Adrenal gland (tissue), 5 donors: ENCODE measurements at regions not wholly inside any gene's neighbourhood (a gene's known extent, or its start where the extent isn't known, plus 50 kb on each side); places are given as distances from the start of the nearest gene placed in this dataset.

Source experiments
- CTCF ChIP-seq, 6 experiments: fragments of 450-650 bp in 4 of 6; fragments of 200-600 bp in 2 of 6; sonication (generic) in 1 of 6; IDR thresholded peaks; 1 replicate in 5 of 6; 2 replicates in 1 of 6; pipeline versions ENCODE4 v1.5.1 to v1.8.0; 2016 to 2021; ENCODE audit warnings: antibody characterized with exemption in 6 of 6, mild to moderate bottlenecking in 2 of 6, moderate library complexity in 1 of 6
- POLR2A ChIP-seq, 2 donors: fragments of 450-650 bp; IDR thresholded peaks; one replicate each; pipeline ENCODE4 v1.6.1; 2017; ENCODE audit warnings: antibody characterized with exemption in 2 of 2, mild to moderate bottlenecking in 2 of 2, moderate library complexity in 1 of 2
- donor health status: DM: no; HTN: no; CAD: no.

- no peak for TF ChIP-seq CTCF (IDR thresholded peaks at IDR 0.05)
- no peak for TF ChIP-seq POLR2A (IDR thresholded peaks at IDR 0.05)
Observed at GRCh38 chr13:32951580-32951979, 64.6 kb upstream of the KL start.
